ENCODE measurements at regions not wholly inside any gene's neighbourhood (a gene's known extent, or its start where the extent isn't known, plus 50 kb on each side); places are given as distances from the start of the nearest gene placed in this dataset.

DNA sequence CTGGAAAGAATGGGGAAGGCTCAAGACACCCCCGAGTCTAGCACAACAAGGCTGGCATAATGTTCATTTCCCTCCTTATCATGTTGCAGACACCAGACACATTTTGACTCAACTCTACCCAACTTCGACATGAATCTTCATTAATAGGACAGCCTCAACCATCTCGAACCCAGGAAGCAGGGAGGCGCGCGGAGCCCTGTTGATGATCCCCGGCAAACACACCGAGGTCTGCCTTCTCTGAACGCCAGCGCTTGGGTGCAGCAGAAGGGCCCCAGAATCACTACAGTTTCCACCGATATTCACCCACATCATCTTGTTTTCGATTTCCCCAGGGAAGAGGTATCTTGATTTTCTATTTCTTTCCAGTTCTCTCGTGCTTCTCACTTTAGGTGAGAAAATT lies 563.6 kb downstream of the TCERG1L start:
- Mint-ChIP-seq H3K9me3 (no peaks in the 10 kb centered on the region), H3K27ac (peak overlapping the region in 1 of 3 experiments; percentile 33; a peak in 1 of 7 replicates), H3K4me1 (peaks cover 28 to 49% of the 10 kb centered on the region in 2 experiments), H3K4me3 (no peak overlapping the region), H3K27me3 (ENCODE audit: low read depth) (peaks cover 1% of the 10 kb centered on the region), H3K36me3 (ENCODE audit: insufficient read depth in 1 of 3, low read depth in 3 of 3) (no peaks in the 10 kb centered on the region)
- H3K23ac ChIP-seq (ENCODE audit: insufficient read length, low read depth, low read length): no peak overlapping the region
- H3K56ac ChIP-seq (ENCODE audit: insufficient read length, low read depth, low read length): no peak overlapping the region
- no CpG with 5 or more reads among the region's 13 CpGs for WGBS (ENCODE audit: extremely low coverage, insufficient read length, low lambda C conversion rate)
- no peak overlapping the region for H3K18ac ChIP-seq (ENCODE audit: insufficient read length, low read depth, low read length)
- H3K4me1 ChIP-seq (ENCODE audit: insufficient read depth, low read length): peaks cover 7% of the 10 kb centered on the region; the same call in 1 of the 2 replicates
- H2BK120ac ChIP-seq (ENCODE audit: low read depth, low read length, poor library complexity, severe bottlenecking): no peak overlapping the region
- no peak overlapping the region for H2BK12ac ChIP-seq (ENCODE audit: insufficient read length, low read depth, low read length)
- no peak overlapping the region for H3K9ac ChIP-seq (ENCODE audit: extremely low read depth, insufficient read length, low read length)
- no peak overlapping the region for H2AK5ac ChIP-seq (ENCODE audit: insufficient read length, low read length)
- no peak overlapping the region for H2BK15ac ChIP-seq (ENCODE audit: low read depth, low read length)
- no peak overlapping the region for H4K91ac ChIP-seq (ENCODE audit: insufficient read length, low read depth, low read length)
- no peaks in the 10 kb centered on the region for H3K9me3 ChIP-seq (ENCODE audit: control insufficient read depth, low read depth, low read length)
- H3K27ac ChIP-seq (ENCODE audit: insufficient read length, low read depth, low read length): no peak overlapping the region
- no peak overlapping the region for H2BK5ac ChIP-seq (ENCODE audit: insufficient read length, low read length)
- H3K23me2 ChIP-seq (ENCODE audit: insufficient read length, low read depth, low read length, poor library complexity, severe bottlenecking): peaks cover 4% of the 10 kb centered on the region
- TF ChIP-seq, protein P1, sequence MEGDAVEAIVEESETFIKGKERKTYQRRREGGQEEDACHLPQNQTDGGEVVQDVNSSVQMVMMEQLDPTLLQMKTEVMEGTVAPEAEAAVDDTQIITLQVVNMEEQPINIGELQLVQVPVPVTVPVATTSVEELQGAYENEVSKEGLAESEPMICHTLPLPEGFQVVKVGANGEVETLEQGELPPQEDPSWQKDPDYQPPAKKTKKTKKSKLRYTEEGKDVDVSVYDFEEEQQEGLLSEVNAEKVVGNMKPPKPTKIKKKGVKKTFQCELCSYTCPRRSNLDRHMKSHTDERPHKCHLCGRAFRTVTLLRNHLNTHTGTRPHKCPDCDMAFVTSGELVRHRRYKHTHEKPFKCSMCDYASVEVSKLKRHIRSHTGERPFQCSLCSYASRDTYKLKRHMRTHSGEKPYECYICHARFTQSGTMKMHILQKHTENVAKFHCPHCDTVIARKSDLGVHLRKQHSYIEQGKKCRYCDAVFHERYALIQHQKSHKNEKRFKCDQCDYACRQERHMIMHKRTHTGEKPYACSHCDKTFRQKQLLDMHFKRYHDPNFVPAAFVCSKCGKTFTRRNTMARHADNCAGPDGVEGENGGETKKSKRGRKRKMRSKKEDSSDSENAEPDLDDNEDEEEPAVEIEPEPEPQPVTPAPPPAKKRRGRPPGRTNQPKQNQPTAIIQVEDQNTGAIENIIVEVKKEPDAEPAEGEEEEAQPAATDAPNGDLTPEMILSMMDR (conservative IDR thresholded peaks at IDR 0.05): no peak
- no peak overlapping the region for H3K14ac ChIP-seq (ENCODE audit: insufficient read depth, low read length)
- H3K79me1 ChIP-seq (ENCODE audit: insufficient read depth, low read depth, low read length, poor library complexity, severe bottlenecking): no peaks in the 10 kb centered on the region
- no peaks in the 10 kb centered on the region for H3K27me3 ChIP-seq (ENCODE audit: insufficient read depth, low read length)
- no peak overlapping the region for H3K4me2 ChIP-seq (ENCODE audit: insufficient read depth, insufficient read length, low read length)
- no peak for DNase-seq
- H2BK20ac ChIP-seq (ENCODE audit: low read depth, low read length, poor library complexity, severe bottlenecking): no peak overlapping the region
- H3T11ph ChIP-seq (ENCODE audit: low read length): no peak overlapping the region
- H3K79me2 ChIP-seq (ENCODE audit: insufficient read depth, low read length): no peaks in the 10 kb centered on the region
- no peak overlapping the region for H4K5ac ChIP-seq (ENCODE audit: insufficient read length, low read depth, low read length)
- H3K4ac ChIP-seq (ENCODE audit: low read depth, low read length): no peak overlapping the region
- H2AFZ ChIP-seq (ENCODE audit: low read length): no peak overlapping the region
- no peak overlapping the region for H4K8ac ChIP-seq (replicated peaks; ENCODE audit: insufficient read length, low read depth, low read length)
- H4K20me1 ChIP-seq (ENCODE audit: control insufficient read depth, insufficient read depth, insufficient read length): no peaks in the 10 kb centered on the region

Data from H9 (cell line).